Dendritic cell treated with granulocyte-macrophage colony-stimulating factor and Interleukin-4, amounts not matched to agents 40 ng/mL and 50 ng/mL, for 4 days (primary cell): ENCODE measurements at regions not wholly inside any gene's neighbourhood (a gene's known extent, or its start where the extent isn't known, plus 50 kb on each side); places are given as distances from the start of the nearest gene placed in this dataset.

Source experiments
- H3K27ac Mint-ChIP-seq: one replicate; pipeline ENCODE4 v1.8.0; 2022; ENCODE audit warnings: mild to moderate bottlenecking, mixed read lengths
- H3K27me3 Mint-ChIP-seq: one replicate; pipeline ENCODE4 v1.8.0; 2022; ENCODE audit warnings: mild to moderate bottlenecking, mixed read lengths
- H3K36me3 Mint-ChIP-seq: one replicate; pipeline ENCODE4 v1.8.0; 2022; ENCODE audit warnings: low read depth, mixed read lengths
- H3K4me1 Mint-ChIP-seq: one replicate; pipeline ENCODE4 v1.8.0; 2022; ENCODE audit warnings: low read depth, mixed read lengths
- H3K4me3 Mint-ChIP-seq: one replicate; pipeline ENCODE4 v1.8.0; 2022; ENCODE audit warnings: mild to moderate bottlenecking, moderate library complexity, mixed read lengths
- H3K9me3 Mint-ChIP-seq: one replicate; pipeline ENCODE4 v1.8.0; 2022; ENCODE audit warnings: mixed read lengths
- intact Hi-C: fragments of 100-400 bp; cut with micrococcal nuclease; formaldehyde crosslinking; loops from one replicate; pipeline ENCODE4 v1.15.0; 2022

GRCh38 chr16:5665834-5666233, 568.2 kb upstream of the EEF2KMT start:
- intact Hi-C loops = no loop called here
- Mint-ChIP-seq H3K4me1 (no peaks in the 10 kb centered on the region), H3K9me3 (no peaks in the 10 kb centered on the region), H3K27me3 (no peaks in the 10 kb centered on the region), H3K4me3 (no peak overlapping the region), H3K27ac (no peak overlapping the region), H3K36me3 (no peaks in the 10 kb centered on the region)

DNA sequence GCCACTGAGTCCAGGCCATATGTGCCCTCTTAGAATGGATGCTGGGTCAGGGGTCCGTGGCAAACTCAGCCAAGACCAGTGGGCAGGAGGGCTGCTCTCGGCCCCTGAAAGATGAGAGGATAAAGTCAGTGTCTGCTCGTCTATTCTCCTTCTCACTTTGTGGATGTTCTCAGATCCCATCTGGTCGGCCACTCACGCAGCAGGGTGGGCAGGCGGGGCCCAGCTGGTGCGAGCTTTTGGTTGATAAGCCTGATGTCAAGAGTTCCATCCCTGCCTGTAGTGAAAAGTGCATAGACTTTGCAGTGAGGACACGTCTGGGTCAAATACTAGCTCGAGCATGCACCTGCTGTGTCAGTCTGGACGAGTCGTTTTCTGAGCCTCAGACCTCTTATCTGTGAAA, 556.2 kb upstream of the EEF2KMT start:
- Mint-ChIP-seq H3K4me3 (no peak overlapping the region), H3K27me3 (no peaks in the 10 kb centered on the region), H3K36me3 (no peaks in the 10 kb centered on the region), H3K27ac (no peak overlapping the region), H3K4me1 (no peaks in the 10 kb centered on the region), H3K9me3 (no peaks in the 10 kb centered on the region)
- intact Hi-C loops = no loop called here

- H3K9me3 Mint-ChIP-seq = no peaks in the 10 kb centered on the region
- H3K27ac Mint-ChIP-seq = no peak overlapping the region
- no peaks in the 10 kb centered on the region for H3K27me3 Mint-ChIP-seq
- no peaks in the 10 kb centered on the region for H3K4me1 Mint-ChIP-seq
- no peak overlapping the region for H3K4me3 Mint-ChIP-seq
- intact Hi-C loops = no loop called here
- H3K36me3 Mint-ChIP-seq = no peaks in the 10 kb centered on the region
Measured at GRCh38 chr16:5653041-5653440, 555.4 kb upstream of the EEF2KMT start.

DNA sequence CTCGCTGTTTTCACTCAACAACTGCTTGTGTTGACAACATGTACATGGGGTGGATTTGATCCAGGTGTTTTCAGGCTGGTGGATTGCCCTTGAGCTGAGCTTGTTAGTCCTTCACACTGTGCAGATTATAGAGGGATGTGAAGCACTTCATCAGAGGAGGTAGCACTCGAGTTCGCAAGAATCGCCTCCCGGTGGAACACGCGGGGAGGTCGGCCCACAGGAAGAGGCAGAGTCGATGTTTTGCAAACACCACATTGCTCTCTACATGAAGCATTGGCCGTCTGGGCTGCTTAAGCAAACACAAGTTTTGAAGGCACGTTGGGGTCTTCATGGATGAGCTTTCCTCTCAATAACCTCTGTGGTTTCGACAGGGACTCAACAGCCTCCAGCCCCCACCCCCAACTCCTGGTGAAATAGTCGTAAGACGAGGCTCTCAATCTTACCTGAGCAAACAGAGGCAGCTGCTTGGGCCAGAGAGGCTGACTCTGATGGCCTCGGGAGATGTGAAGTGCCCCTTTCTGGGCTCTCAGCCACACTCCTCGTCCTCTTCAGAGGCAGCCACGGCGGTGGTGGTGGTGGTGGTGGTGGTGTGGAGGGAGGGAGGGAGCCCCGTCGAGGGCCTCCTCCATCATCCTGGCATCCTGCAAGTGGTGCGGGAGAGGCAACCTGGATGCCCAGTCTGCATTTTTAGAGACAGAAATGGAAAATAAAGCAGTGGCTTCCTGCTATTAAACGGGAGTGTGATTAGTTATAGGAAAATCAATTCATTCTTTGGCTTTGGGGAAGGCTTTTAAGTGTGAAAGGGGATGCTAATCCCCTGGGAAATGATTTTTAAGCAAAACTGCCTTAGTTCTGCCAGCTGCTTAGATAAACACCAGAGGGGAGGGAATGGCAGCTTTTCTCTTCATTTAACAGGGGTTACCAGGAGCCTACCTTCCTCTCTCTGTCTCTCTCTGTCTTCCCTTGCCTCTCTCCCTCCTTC, 552.5 kb upstream of the EEF2KMT start:
- Mint-ChIP-seq H3K27me3 (no peaks in the 10 kb centered on the region), H3K4me3 (no peak overlapping the region), H3K27ac (no peak overlapping the region), H3K4me1 (no peaks in the 10 kb centered on the region), H3K36me3 (no peaks in the 10 kb centered on the region), H3K9me3 (no peaks in the 10 kb centered on the region)
- intact Hi-C loops = no loop called here

- H3K27me3 Mint-ChIP-seq = no peaks in the 10 kb centered on the region
- no peak overlapping the region for H3K4me3 Mint-ChIP-seq
- no peak overlapping the region for H3K27ac Mint-ChIP-seq
- no peaks in the 10 kb centered on the region for H3K9me3 Mint-ChIP-seq
- no peaks in the 10 kb centered on the region for H3K36me3 Mint-ChIP-seq
- no peaks in the 10 kb centered on the region for H3K4me1 Mint-ChIP-seq
- intact Hi-C loops = no loop called here
Measured at GRCh38 chr16:5647051-5647450, 549.5 kb upstream of the EEF2KMT start.

GRCh38 chr16:5643855-5644531, 546.4 kb upstream of the EEF2KMT start:
- peaks cover 7% of the 10 kb centered on the region for H3K9me3 Mint-ChIP-seq
- intact Hi-C loops = no loop called here
- no peak overlapping the region for H3K27ac Mint-ChIP-seq
- H3K4me1 Mint-ChIP-seq = no peaks in the 10 kb centered on the region
- H3K4me3 Mint-ChIP-seq = no peak overlapping the region
- H3K36me3 Mint-ChIP-seq = no peaks in the 10 kb centered on the region
- no peaks in the 10 kb centered on the region for H3K27me3 Mint-ChIP-seq

- Mint-ChIP-seq H3K4me1 (no peaks in the 10 kb centered on the region), H3K4me3 (no peak overlapping the region), H3K27me3 (no peaks in the 10 kb centered on the region), H3K36me3 (no peaks in the 10 kb centered on the region), H3K27ac (no peak overlapping the region), H3K9me3 (peaks cover 7% of the 10 kb centered on the region)
- intact Hi-C loops = no loop called here
Measured at GRCh38 chr16:5642436-5642835, 544.8 kb upstream of the EEF2KMT start.

- H3K27ac Mint-ChIP-seq = no peak overlapping the region
- no peaks in the 10 kb centered on the region for H3K4me1 Mint-ChIP-seq
- H3K4me3 Mint-ChIP-seq = no peak overlapping the region
- intact Hi-C loops = no loop called here
- peaks cover 7% of the 10 kb centered on the region for H3K9me3 Mint-ChIP-seq
- H3K36me3 Mint-ChIP-seq = no peaks in the 10 kb centered on the region
- no peaks in the 10 kb centered on the region for H3K27me3 Mint-ChIP-seq
Measured at GRCh38 chr16:5642011-5642410, 544.4 kb upstream of the EEF2KMT start.

DNA sequence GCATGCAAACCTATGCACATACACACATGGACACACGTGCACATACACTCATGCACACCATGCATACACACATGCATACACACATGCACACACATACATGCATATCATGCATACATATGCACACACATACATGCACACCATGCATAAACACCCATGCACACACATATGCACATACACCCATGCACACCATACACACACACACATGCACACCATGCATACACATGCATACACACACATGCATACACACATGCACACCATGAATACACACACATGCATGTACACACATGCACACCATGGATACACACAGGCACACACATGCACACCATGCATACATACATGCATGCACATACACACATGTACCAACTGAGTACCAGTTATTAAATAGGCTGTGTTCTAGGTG, 543.3 kb upstream of the EEF2KMT start:
- intact Hi-C loops = no loop called here
- Mint-ChIP-seq H3K4me1 (no peaks in the 10 kb centered on the region), H3K27ac (no peak overlapping the region), H3K27me3 (no peaks in the 10 kb centered on the region), H3K4me3 (no peak overlapping the region), H3K9me3 (peaks cover 7% of the 10 kb centered on the region), H3K36me3 (no peaks in the 10 kb centered on the region)

DNA sequence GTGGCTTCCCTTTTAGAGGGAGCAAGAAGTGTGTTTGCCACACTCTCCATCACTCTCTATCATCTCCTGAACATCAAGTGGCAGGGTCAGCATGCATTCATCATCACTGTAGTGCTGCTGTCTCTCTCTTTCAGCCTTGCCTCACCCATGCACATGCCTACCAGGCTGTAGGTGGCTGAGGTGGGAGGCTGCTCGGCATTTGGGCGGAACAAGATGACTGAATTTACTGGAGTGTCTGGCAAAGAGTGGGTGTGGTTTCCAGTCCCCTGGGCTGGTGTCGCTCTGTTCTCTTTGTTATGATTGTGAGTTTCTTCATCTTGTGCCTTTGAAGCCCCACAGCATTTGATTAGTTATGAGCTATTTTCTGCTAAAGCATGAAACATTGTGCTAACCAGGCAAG, 541.9 kb upstream of the EEF2KMT start:
- intact Hi-C loops = no loop called here
- H3K4me1 Mint-ChIP-seq = no peaks in the 10 kb centered on the region
- H3K4me3 Mint-ChIP-seq = no peak overlapping the region
- H3K27ac Mint-ChIP-seq = no peak overlapping the region
- H3K36me3 Mint-ChIP-seq = no peaks in the 10 kb centered on the region
- no peaks in the 10 kb centered on the region for H3K27me3 Mint-ChIP-seq
- peaks cover 7% of the 10 kb centered on the region for H3K9me3 Mint-ChIP-seq

DNA sequence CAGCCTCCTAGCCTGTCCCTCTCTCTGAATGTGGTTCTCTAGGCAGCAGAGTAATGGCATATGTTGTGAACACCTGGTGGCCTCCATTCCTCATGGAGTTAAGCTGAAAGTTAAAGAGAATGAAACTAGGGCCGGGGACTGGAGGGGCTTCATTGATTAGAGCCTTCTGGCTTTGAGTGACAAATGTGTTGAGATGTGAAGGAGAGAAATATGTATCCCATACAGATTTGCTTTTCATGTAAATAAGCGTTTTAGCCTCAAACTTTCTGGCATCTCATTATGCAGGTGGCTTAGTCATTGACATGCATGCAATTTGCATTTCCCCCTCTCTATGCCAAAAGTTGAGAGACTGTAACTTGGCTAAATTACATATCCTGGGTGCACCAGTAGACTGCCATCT, 537.7 kb upstream of the EEF2KMT start:
- Mint-ChIP-seq H3K36me3 (no peaks in the 10 kb centered on the region), H3K4me3 (no peak overlapping the region), H3K9me3 (no peaks in the 10 kb centered on the region), H3K27me3 (no peaks in the 10 kb centered on the region), H3K4me1 (no peaks in the 10 kb centered on the region), H3K27ac (no peak overlapping the region)
- intact Hi-C loops = no loop called here

GRCh38 chr16:5634666-5635180, 537.1 kb upstream of the EEF2KMT start:
- intact Hi-C loops = no loop called here
- no peak overlapping the region for H3K4me3 Mint-ChIP-seq
- H3K27me3 Mint-ChIP-seq = no peaks in the 10 kb centered on the region
- no peaks in the 10 kb centered on the region for H3K4me1 Mint-ChIP-seq
- no peaks in the 10 kb centered on the region for H3K36me3 Mint-ChIP-seq
- no peaks in the 10 kb centered on the region for H3K9me3 Mint-ChIP-seq
- no peak overlapping the region for H3K27ac Mint-ChIP-seq

GRCh38 chr16:5633845-5634440, 536.3 kb upstream of the EEF2KMT start:
- no peaks in the 10 kb centered on the region for H3K9me3 Mint-ChIP-seq
- H3K27ac Mint-ChIP-seq = no peak overlapping the region
- intact Hi-C loops = no loop called here
- H3K27me3 Mint-ChIP-seq = no peaks in the 10 kb centered on the region
- no peaks in the 10 kb centered on the region for H3K36me3 Mint-ChIP-seq
- H3K4me3 Mint-ChIP-seq = no peak overlapping the region
- H3K4me1 Mint-ChIP-seq = no peaks in the 10 kb centered on the region

DNA sequence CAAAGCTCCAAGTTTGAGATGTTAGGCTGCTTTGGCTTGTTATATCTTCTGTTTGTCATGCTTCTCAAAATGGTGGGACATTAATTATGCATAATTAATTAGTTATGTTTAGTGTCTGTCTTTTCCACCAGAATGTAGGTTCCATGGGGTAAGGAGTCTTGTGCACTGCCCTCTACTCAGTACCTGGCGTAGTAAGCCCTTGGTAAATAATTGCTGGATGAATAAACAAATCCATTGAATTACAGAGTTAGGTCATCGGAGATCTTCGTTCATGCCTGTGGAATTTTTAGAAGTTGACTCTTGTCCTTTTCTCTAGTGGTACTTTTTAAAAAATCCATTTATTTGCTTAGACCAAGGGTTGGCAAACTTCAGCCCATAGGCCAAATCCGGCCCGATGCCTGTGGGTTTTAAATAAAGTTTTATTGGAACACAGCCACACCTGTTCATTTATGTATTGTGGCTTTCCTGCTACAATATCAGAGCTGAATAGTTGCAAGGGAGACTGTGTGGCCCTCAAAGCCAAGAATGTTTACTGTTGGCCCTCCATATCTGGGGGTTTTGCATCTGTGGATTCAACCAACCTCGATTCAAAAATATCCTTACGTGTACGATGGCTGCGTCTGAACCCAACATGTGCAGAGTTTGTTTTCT, 524.8 kb upstream of the EEF2KMT start:
- Mint-ChIP-seq H3K4me1 (no peaks in the 10 kb centered on the region), H3K9me3 (no peaks in the 10 kb centered on the region), H3K4me3 (no peak overlapping the region), H3K36me3 (no peaks in the 10 kb centered on the region), H3K27me3 (peaks cover 1% of the 10 kb centered on the region), H3K27ac (no peak overlapping the region)
- intact Hi-C loops = no loop called here
